ENCODE measurements at regions not wholly inside any gene's neighbourhood (a gene's known extent, or its start where the extent isn't known, plus 50 kb on each side); places are given as distances from the start of the nearest gene placed in this dataset.

DNA sequence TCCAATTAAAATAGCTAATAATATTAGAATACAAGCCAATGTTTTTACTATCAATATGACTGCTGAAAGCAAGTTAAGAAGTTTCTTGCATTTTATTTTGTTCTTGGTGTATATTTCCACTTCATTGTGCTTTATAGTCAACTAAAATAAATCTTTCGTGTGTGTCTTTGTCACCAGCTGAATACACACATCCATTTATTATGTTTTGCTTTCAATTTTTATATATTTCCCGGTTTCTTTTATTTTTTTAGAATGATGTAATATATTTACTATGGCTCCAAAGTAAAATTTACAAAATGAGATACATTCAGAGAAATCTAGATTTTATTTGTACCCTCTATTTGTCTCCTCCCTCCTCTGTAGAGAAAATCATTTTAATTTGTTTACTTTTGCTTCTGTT, 495.9 kb upstream of the PAPPA start:
- no peak for TF ChIP-seq CTCF (IDR thresholded peaks at IDR 0.05; ENCODE audit: insufficient read depth, low read length, poor library complexity, severe bottlenecking)
- TF ChIP-seq EZH2phosphoT487 (conservative IDR thresholded peaks at IDR 0.05; ENCODE audit: low read length), result no peak
